Keratinocyte (primary cell): ENCODE measurements at regions not wholly inside any gene's neighbourhood (a gene's known extent, or its start where the extent isn't known, plus 50 kb on each side); places are given as distances from the start of the nearest gene placed in this dataset.

ENCODE experiments used
- EZH2 ChIP-seq: IDR thresholded peaks from one replicate; pipeline ENCODE4 v1.6.1; 2012; ENCODE audit warnings: inconsistent platforms, mild to moderate bottlenecking, low read length, moderate library complexity
- TF ChIP-seq, protein P1 (sequence below), 3 experiments: IDR thresholded peaks in 1 of 3; conservative IDR thresholded peaks in 1 of 3; optimal IDR thresholded peaks in 1 of 3; 2 replicates in 2 of 3; 3 replicates in 1 of 3; pipeline versions ENCODE3 to v1.5.1; 2011; ENCODE audit warnings: low read length in 3 of 3, mild to moderate bottlenecking in 3 of 3, moderate library complexity in 2 of 3, control low read depth in 1 of 3, inconsistent platforms in 1 of 3; ENCODE audit not compliant: insufficient read depth in 2 of 3; ENCODE audit errors: extremely low read depth in 1 of 3

DNA sequence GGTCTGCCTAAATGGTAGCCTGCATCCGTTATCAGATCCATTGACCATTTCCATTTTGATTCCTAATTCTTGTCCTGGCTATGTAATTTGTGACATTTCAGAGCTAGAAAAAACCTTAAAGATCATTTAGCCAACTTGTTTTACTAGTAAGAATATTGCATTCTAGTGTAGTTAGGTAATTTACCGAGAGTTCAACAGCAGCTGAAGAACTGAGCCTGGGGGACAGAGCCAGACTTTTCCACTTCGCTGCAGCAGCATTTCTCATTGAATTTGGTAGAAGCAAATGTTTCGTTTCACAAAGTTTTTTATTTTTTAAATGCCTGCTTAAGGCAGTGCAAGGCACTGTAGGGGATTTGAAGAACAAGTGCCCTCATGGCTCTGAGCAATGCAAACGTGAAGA is 59.2 kb upstream of the MARCHF10 start:
- TF ChIP-seq, protein P1, sequence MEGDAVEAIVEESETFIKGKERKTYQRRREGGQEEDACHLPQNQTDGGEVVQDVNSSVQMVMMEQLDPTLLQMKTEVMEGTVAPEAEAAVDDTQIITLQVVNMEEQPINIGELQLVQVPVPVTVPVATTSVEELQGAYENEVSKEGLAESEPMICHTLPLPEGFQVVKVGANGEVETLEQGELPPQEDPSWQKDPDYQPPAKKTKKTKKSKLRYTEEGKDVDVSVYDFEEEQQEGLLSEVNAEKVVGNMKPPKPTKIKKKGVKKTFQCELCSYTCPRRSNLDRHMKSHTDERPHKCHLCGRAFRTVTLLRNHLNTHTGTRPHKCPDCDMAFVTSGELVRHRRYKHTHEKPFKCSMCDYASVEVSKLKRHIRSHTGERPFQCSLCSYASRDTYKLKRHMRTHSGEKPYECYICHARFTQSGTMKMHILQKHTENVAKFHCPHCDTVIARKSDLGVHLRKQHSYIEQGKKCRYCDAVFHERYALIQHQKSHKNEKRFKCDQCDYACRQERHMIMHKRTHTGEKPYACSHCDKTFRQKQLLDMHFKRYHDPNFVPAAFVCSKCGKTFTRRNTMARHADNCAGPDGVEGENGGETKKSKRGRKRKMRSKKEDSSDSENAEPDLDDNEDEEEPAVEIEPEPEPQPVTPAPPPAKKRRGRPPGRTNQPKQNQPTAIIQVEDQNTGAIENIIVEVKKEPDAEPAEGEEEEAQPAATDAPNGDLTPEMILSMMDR (optimal IDR thresholded peaks at IDR 0.05 in 1 of 3, IDR thresholded peaks at IDR 0.05 in 1 of 3, conservative IDR thresholded peaks at IDR 0.05 in 1 of 3; ENCODE audit: extremely low read depth in 1 of 3, insufficient read depth in 2 of 3, low read length in 3 of 3) = no peak
- no peak for TF ChIP-seq EZH2
